Kidney capillary endothelial cell (primary cell): ENCODE measurements at regions not wholly inside any gene's neighbourhood (a gene's known extent, or its start where the extent isn't known, plus 50 kb on each side); places are given as distances from the start of the nearest gene placed in this dataset.

Source experiments
- DNase-seq: peaks from one replicate; pipeline ENCODE4 v3.0.0-alpha.2; 2018; ENCODE audit warnings: low spot score

DNA sequence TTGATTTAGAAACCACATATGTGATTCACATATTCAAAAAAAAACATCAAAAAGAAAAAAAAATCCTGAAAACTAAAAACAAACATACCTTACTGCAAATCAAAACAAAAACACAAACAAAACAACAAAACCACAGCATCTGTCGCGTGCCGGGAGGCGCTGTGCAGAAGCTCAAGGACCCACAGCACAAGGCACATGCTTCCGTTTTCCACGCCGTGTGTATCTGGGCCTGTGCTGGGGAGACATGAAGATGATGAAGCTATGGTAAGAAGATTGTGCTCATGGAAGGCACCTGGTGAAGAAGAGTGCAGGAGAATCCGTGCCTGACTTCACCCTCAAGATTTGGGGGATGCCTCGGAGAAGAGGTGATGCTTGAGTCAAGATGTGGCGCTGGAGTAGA is 788.9 kb upstream of the ARRDC4 start:
- DNase-seq = no peak

- no peak for DNase-seq
Observed at GRCh38 chr15:97174886-97175540, 785.5 kb upstream of the ARRDC4 start.

GRCh38 chr15:97177151-97177577 is 783.3 kb upstream of the ARRDC4 start:
- DNase-seq = no peak

GRCh38 chr15:97182581-97182980 is 777.9 kb upstream of the ARRDC4 start:
- DNase-seq = no peak

DNA sequence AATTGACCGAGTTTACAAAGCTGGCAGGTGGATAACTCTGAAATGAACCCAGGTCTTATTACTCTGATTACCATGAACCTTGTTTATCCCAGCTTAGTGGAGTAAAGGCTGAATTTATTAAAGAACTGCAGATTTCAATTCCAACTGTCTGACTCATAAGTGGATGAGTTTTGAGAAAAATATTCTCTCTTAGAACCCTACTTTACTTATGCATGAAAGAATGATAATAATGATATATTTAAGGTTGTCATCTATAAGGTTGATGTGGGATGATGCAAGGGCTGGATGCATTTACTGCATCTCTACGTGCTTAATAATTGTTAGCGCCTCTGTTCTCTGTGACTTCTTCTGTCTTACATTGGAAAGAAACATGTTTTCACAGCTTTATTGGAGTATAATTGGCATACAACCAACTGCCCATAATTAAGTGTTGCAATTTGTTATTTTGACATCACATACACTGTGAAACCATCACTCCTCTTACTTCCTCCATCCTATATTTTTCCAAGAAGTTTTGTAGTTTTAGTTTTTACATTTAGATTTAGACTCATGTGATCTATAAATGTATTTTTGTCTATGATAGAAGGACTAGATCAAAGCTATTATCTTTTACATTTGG is 771.2 kb upstream of the ARRDC4 start:
- no peak for DNase-seq

GRCh38 chr15:97194750-97195149 is 765.8 kb upstream of the ARRDC4 start:
- no peak for DNase-seq

GRCh38 chr15:97196048-97197014 is 764.2 kb upstream of the ARRDC4 start:
- DNase-seq = no peak

- DNase-seq = no peak
Observed at GRCh38 chr15:97199393-97200051, 761.0 kb upstream of the ARRDC4 start.

DNA sequence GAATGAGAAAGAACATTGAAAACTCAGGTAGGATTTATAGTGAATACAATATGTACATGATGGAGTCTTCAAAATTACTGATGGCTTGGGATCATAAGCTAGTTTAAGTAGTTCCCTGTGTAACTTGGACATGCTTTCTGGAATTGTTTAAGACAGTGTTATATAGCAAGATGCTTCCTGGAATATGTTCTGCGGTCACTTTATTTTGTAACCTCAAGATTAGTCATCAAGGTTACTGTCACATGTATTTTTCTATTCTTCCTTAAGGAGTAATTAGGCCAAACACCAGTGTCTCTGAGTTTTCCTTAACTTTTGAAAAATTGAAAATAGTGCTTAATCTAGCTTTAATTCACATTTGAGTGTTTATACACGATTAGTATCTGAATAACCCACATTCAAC is 760.3 kb upstream of the ARRDC4 start:
- no peak for DNase-seq

- DNase-seq = no peak
Observed at GRCh38 chr15:97210277-97210676, 750.2 kb upstream of the ARRDC4 start.

DNA sequence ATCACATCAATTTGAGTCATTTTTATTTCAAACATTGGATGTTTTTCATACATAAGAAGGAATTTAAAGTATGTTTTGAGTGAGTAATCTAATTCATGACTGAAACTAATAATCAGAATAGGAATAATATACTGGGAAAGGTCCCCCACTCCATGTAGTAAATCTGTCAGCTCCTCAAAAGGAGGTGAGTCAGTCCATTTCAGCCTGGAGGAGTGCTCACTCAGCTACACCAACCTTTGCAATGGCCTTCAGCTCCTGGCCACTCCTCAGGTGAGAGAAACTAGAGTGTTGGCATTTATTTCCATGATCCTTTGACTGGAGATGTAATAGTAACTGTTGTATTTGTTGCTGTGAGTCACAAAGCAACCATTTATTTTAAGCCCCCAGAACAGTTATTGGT is 744.9 kb upstream of the ARRDC4 start:
- no peak for DNase-seq

GRCh38 chr15:97224191-97224641 is 736.3 kb upstream of the ARRDC4 start:
- no peak for DNase-seq

GRCh38 chr15:97234851-97235610 is 725.5 kb upstream of the ARRDC4 start:
- DNase-seq = peak; percentile 55

GRCh38 chr15:97235611-97235985 is 724.9 kb upstream of the ARRDC4 start:
- DNase-seq = no peak

- DNase-seq = no peak
Observed at GRCh38 chr15:97236140-97236539, 724.4 kb upstream of the ARRDC4 start.

DNA sequence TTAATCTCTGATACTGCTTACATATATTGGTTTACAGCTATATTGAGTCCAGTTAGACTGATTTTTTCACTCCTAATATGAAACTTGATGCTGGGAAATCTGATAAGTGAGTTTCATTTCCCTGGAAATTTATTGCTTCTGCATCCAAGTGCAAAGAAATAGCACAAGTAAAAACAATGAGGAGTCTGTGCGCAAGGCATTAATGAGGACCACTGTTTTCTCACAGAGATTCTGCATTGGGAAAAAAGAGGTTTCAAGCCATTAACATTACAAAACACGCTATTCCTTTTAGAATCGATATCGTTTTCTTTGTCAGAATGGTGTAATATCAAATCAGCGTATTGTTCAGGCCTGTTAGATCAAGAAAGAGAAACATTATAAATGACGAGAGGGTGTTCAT is 723.3 kb upstream of the ARRDC4 start:
- DNase-seq = no peak

DNA sequence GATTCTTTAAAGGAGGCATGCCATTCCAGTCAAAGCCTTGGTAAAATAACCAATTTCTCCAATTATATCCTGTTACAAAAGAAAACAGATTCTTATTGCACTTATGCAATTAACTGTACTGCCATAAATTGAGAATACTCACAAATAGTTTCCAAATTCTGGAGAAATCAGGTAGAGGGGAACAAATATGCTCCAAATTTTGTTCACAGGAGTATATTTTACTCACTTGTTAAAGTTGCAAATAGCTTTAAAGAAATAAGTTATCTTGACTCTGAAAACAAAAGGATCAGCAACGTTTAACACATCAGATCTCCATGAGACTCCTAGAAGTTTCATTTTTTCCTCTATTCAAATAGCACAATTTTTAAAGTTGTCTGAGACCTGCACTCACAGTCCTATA is 712.1 kb upstream of the ARRDC4 start:
- DNase-seq = no peak

DNA sequence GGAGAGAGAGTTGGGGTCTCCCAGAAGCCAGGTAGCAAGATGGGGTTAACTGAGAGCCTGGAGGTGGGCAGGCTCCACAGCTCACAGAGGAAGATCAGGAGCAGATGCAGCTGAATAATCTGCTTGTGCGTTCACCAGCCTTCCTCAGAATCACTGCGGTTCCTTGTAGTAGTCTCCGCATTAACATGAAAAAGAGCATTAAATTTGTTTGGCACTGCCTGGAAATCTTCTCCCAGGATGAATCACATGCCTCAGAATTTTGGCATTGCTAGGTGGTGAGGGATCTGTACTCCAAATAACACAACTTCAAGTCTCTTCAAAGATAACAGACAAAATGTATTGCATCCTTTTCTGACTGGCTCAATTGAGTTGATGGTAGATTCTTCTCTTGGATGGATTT is 700.6 kb upstream of the ARRDC4 start:
- no peak for DNase-seq

DNA sequence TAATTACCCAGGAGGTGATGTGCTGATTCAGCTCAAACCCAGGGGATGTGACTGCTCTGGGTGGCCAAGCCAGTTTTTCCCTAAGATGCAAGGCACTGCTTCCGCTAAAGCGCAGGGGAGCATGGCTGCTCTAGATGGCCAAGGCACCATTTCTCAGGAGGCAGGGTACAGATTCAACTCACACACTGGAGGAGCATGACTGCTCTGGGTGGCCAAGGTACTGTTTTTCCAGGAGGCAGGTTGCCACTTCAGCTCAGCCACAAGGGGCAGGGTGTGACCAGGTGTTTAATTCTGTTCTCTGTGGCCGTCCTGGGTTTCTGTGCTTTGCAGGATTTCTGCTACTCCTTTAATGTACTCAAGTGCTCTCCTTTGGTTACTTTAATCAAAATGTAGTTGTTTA is 659.3 kb upstream of the ARRDC4 start:
- no peak for DNase-seq

- no peak for DNase-seq
Observed at GRCh38 chr15:97316362-97316761, 644.1 kb upstream of the ARRDC4 start.

GRCh38 chr15:97317163-97317562 is 643.3 kb upstream of the ARRDC4 start:
- no peak for DNase-seq

GRCh38 chr15:97319291-97319690 is 641.2 kb upstream of the ARRDC4 start:
- DNase-seq = no peak
